ENCODE measurements at regions not wholly inside any gene's neighbourhood (a gene's known extent, or its start where the extent isn't known, plus 50 kb on each side); places are given as distances from the start of the nearest gene placed in this dataset.

GRCh38 chr2:58731488-58731869 lies 490.4 kb upstream of the FANCL start (continued):
- TF ChIP-seq NKRF (conservative IDR thresholded peaks at IDR 0.05), result no peak
- TF ChIP-seq PAX8 (IDR thresholded peaks at IDR 0.05), result no peak
- no peak for TF ChIP-seq KDM1A (IDR thresholded peaks at IDR 0.05; ENCODE audit: borderline replicate concordance)
- TF ChIP-seq SP1 (IDR thresholded peaks at IDR 0.05; ENCODE audit: low read depth, low read length), result no peak
- TF ChIP-seq SIN3A (IDR thresholded peaks at IDR 0.05; ENCODE audit: low read depth, low read length), result no peak
- no peak for TF ChIP-seq NR2C1 (IDR thresholded peaks at IDR 0.05)

- BruUV-seq (replicated peaks), result no TSS peak
- SMC1A ChIA-PET (ENCODE audit: uncharacterized antibody, unreplicated experiment), result no interaction called here
- intact Hi-C loops (cut with micrococcal nuclease; ENCODE audit: unreplicated experiment), result no loop called here
- 0% methylated on average over 5 of the region's 5 CpGs for WGBS (ENCODE audit: insufficient coverage, insufficient replicate concordance, low lambda C conversion rate, missing lambda C conversion rate)
- H2AFZ ChIP-seq (ENCODE audit: control insufficient read depth, low read depth, low read length), result no peak overlapping the region
- H4K20me1 ChIP-seq (ENCODE audit: control insufficient read depth, insufficient read depth), result no peaks in the 10 kb centered on the region
- H3K4me3 ChIP-seq, result no peak overlapping the region
- FAIRE-seq (no peak), ATAC-seq (no peak), DNase-seq (ENCODE audit: low read depth, low spot score) (no peak)
- H3K9me3 ChIP-seq (replicated peaks; ENCODE audit: control insufficient read depth, insufficient read depth, low read length), result no peaks in the 10 kb centered on the region
- H3K79me2 ChIP-seq (ENCODE audit: control insufficient read depth, insufficient read depth, low read length), result no peaks in the 10 kb centered on the region
- CTCF ChIA-PET, result no interaction called here
- no peaks in the 10 kb centered on the region for H3K36me3 ChIP-seq (ENCODE audit: control insufficient read depth in 2 of 2, insufficient read depth in 2 of 2, low read length in 1 of 2)
- POLR2A ChIA-PET, result interaction anchor here (1.0 kb wide), 1 partner anchor 8 kb away, joined by 4 read pairs; no protein-coding TSS in a partner anchor
- no peaks in the 10 kb centered on the region; a peak in 1 of 4 replicates for H3K27me3 ChIP-seq (replicated peaks in 1 of 2; ENCODE audit: control insufficient read depth in 2 of 2, insufficient read depth in 2 of 2, low read length in 1 of 2)
- RAD21 ChIA-PET (ENCODE audit: unreplicated experiment), result no interaction called here
- H3K9ac ChIP-seq (ENCODE audit: control insufficient read depth, insufficient read depth, low read length), result no peak overlapping the region
- no peak overlapping the region for H3K4me2 ChIP-seq (ENCODE audit: control insufficient read depth, insufficient read depth)
- H3K27ac ChIP-seq (ENCODE audit: control insufficient read depth, insufficient read depth), result no peak overlapping the region
- H3K4me1 ChIP-seq (ENCODE audit: control insufficient read depth, insufficient read depth, low read length), result no peaks in the 10 kb centered on the region
- in situ Hi-C loops (cut with MboI), result no loop called here
- TF ChIP-seq IRF3 (IDR thresholded peaks at IDR 0.05) (no peak), ATF2 (IDR thresholded peaks at IDR 0.05; ENCODE audit: low read length) (no peak), RFX5 (IDR thresholded peaks at IDR 0.05; ENCODE audit: low read depth, low read length) (no peak), PRDM15 (CRISPR knock-in tag; IDR thresholded peaks at IDR 0.05) (no peak), ZNF622 (IDR thresholded peaks at IDR 0.05) (no peak)
These were observed 489.8 kb upstream of the FANCL start for GRCh38 chr2:58730764-58731487.

All from GM12878 (cell line).